ENCODE measurements at regions not wholly inside any gene's neighbourhood (a gene's known extent, or its start where the extent isn't known, plus 50 kb on each side); places are given as distances from the start of the nearest gene placed in this dataset.

DNA sequence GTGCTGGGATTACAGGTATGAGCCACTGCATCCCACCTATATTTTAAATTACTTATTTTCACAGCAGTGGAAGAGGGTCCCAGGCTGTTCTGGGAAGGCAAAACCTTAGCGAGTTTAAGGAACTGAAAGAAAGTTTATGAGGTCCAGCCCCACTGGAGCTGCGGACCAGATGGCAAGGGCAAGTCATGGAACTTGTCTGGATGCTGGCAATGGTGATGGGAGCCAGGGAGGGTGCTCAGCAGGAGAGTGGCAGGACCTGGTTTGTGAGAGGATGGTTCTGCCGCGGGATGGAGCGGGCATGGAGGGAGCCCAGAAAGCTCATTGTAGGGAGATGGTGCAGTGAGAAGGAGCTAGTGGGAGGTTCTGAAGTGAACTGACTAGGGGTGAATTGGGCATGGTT is 50.6 kb upstream of the SLC45A1 start:
- intact Hi-C loops (cut with micrococcal nuclease), result no loop called here

DNA sequence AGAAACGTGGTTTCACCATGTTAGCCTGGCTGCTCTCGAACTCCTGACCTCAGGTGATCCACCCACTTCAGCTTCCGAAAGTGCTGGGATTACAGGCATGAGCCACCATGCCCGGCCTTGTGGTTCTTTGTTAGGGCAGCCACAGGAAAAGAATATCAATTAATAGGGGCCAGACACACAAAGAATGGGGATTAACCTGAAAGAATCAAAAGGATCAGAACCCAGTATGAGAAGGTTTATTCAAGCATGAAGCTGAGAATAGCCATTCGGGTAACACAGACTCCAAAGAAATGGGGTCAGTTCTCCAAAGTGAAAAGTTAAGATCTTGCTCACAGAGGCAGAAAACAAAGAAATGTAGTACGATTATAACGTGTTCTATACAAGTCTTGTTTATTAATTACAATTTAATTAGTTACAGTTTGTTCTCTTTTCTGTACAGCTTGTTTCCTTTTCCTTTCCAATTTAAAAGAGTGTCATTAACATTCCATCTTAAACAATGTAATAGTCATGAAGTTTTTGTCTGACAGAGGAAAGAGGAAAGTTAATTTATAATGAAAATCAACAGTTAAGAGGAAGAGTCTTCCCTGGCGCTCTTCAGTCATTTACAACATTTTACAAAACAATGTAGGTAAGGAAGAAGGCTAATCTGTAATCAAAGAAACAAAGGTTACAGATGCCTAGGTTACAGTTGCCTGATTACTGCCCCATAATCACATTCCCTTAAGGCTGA is 51.3 kb upstream of the SLC45A1 start:
- intact Hi-C loops (cut with micrococcal nuclease), result no loop called here

GRCh38 chr1:8263791-8264190 is 54.1 kb upstream of the SLC45A1 start:
- intact Hi-C loops (cut with micrococcal nuclease), result no loop called here

GRCh38 chr1:8261398-8261762 is 56.5 kb upstream of the SLC45A1 start:
- intact Hi-C loops (cut with micrococcal nuclease), result no loop called here

- intact Hi-C loops (cut with micrococcal nuclease), result no loop called here
These were observed 58.2 kb upstream of the SLC45A1 start for GRCh38 chr1:8259498-8260290.

DNA sequence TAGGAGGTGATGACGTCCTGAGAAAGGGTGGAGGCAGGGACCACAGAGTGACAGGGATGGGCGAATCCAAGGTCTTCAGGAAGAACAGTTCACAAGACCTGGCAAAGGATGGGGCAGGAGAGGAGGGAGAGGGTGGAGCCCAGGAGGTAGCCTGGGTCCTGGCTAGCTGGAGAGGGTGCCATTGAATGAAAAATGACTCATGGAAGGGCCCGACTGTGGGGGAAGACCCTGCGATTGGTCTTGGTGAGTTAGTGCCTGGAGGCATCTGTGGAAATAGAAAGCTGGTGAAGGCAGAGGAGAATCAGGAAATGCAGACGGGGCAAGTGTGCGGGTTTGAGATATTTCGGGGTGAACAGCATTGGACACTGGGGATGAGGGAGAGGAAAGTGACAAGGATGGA is 60.3 kb upstream of the SLC45A1 start:
- intact Hi-C loops (cut with micrococcal nuclease), result no loop called here

DNA sequence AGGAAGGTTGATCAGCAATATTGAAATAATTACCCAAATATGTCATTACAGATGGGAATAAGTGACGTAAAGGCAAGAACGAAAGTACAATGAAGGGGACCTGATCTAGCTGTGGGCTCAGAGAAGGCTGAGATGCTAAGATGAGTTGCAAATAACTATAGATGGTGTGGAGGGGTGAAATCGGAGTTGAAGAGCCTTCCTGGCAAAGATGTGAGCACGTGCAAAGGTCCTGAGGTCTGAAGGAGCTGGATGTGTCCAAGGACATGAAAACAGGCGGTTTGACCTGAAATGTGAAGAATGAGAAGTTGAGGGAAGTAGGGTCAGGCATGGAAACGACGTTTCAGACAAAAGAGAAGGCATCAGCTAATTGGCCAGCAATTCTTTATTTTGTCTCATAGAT is 61.6 kb upstream of the SLC45A1 start:
- intact Hi-C loops (cut with micrococcal nuclease), result no loop called here

- intact Hi-C loops (cut with micrococcal nuclease), result no loop called here
These were observed 62.2 kb upstream of the SLC45A1 start for GRCh38 chr1:8255712-8256111.

DNA sequence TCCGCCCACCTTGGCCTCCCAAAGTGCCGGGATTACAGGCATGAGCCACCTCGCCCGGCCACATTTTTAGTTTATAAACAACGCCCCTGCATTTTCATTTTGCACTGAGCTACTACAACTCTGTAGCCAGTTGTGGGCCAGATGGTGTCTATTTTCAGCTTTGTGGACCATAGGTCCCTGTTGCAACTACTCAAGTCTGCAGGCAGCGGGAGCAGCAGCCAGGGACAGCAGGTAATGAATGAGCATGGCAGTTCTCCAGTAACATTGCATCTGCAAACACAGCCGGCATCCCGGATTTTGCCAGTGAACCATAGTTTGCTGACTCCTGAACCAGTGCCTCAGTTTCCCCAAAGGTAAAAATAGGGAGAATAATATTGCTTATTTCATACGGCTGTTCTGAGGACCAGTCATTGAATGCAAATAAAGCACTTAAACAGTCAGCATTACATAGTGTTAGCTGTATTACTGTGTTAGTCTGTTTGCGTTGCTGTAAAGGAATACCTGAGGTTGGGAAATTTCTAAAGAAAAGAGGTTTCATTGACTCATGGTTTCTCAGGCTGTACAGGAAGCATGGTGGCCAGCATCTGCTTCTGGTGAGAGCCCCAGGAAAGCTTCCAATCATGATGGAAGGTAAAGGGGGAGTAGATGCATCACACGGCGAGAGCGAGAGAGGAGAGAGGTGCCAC is 65.5 kb upstream of the SLC45A1 start:
- intact Hi-C loops (cut with micrococcal nuclease), result no loop called here

GRCh38 chr1:8251635-8252034 is 66.3 kb upstream of the SLC45A1 start:
- intact Hi-C loops (cut with micrococcal nuclease), result no loop called here

DNA sequence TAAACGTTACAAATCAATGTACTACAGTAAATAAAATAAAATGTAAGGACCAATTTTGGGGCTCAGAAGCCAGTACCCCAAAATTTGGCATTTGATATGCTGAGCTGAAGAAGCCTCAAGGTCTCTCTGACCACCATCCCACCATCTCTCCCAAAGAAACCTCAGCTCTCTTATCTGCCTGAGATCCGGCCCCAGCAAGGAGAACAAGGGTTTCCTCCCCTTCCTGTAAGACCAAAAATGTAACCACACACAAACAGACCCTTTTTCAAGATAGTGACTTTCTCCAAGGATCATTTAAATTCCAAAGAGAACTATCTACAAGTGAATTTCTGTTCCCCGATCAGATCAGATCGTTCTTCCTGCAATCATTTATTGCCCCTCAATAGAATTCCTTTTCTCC is 68.1 kb upstream of the SLC45A1 start:
- intact Hi-C loops (cut with micrococcal nuclease), result no loop called here

DNA sequence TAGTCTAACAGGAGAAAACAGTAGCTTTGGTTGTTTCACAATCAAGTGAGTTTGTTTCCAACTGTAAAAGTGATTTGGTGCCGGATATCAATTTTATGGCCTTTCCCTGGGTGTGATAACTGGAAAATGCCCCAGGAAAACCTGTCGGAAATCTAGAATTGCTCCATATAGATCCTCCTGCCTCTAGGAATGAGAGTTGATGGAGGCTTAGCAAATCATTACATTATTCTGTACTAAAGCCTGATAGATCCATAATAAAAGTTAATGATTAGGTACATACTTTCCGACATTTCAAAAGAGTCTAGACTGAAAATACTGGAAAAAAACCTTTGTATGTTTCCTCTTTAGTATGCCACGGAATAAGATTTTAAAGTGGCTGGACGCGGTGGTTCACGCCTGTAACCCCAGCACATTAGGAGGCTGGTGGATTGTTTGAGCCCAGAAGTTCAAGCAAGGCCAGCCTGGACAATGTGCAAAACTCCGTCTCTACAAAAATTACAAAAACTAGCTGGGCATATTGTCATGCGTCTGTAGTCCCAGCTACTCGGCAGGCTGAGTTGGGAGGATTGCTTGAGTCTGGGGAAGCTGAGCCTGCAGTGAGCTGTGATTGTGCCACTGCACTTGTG is 70.0 kb upstream of the SLC45A1 start:
- intact Hi-C loops (cut with micrococcal nuclease), result no loop called here

GRCh38 chr1:8244304-8244703 is 73.6 kb upstream of the SLC45A1 start:
- intact Hi-C loops (cut with micrococcal nuclease), result no loop called here

GRCh38 chr1:8242498-8242897 is 75.4 kb upstream of the SLC45A1 start:
- intact Hi-C loops (cut with micrococcal nuclease), result no loop called here

DNA sequence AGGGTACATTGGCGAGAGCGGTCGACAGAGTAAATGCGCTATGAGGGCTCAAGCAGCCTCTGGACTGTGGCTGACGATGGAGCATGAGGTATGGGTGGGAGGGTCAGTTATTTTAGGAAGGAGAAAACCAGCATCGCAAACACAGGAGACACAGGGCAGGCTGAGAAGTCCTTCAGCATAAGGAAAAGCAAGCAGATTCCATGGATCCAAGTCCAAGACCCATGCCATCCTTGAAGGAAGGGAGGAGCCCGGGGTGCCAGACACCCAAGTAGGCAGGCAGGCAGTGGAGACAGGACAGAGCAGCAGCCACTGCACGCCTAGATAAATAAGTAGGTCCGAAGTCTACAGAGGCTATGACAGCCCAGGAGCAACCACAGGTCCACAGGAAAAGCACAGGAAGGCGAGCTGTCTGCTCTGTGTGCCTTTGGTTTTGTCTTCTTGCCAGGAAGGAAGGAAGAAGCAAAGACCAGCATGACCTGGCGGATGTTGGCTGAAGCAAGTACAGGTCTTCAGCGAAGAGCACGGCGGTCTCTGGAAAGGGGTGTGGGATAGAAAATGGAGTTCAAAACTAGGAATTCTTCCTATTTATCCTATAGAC is 76.4 kb upstream of the SLC45A1 start:
- intact Hi-C loops (cut with micrococcal nuclease), result no loop called here

DNA sequence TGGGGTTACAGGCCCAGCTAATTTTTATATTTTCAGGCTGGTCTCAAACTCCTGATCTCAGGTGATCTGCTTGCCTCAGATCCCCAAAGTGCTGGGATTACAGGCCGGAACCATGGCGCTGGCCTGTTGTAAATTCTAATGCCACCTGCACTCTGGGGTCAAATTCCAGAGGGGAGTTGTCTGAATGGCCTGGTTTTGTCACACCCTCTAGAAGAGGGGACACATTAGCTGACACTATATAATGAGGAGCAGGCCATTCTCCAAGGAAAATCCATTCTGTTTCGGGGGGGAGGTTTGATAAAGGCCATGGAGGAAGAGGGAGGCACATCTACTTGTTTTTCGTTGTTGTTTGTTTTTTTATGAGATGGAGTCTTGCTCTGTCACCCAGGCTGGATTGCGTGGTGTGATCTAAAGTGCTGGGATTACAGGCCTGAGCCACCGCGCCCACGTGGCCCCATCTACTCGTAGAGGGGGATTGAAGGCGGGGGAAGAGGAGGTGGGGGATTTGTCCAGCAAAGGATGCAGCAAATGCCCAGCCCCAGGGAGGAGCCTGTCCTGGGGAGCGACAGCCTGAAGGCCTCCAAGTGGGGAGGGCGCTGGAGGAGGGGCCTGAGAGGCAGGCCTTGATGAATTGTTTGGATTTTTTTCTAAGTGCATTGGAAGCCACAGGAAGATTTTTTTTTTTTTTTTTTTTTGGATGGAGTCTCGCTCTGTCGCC is 78.4 kb upstream of the SLC45A1 start:
- intact Hi-C loops (cut with micrococcal nuclease), result loop anchor here (1.0 kb wide), 1 partner anchor 224 kb away; no protein-coding TSS in a partner anchor

- intact Hi-C loops (cut with micrococcal nuclease), result loop anchor here (1.0 kb wide), 1 partner anchor 224 kb away; no protein-coding TSS in a partner anchor
These were observed 78.9 kb upstream of the SLC45A1 start for GRCh38 chr1:8239039-8239305.

DNA sequence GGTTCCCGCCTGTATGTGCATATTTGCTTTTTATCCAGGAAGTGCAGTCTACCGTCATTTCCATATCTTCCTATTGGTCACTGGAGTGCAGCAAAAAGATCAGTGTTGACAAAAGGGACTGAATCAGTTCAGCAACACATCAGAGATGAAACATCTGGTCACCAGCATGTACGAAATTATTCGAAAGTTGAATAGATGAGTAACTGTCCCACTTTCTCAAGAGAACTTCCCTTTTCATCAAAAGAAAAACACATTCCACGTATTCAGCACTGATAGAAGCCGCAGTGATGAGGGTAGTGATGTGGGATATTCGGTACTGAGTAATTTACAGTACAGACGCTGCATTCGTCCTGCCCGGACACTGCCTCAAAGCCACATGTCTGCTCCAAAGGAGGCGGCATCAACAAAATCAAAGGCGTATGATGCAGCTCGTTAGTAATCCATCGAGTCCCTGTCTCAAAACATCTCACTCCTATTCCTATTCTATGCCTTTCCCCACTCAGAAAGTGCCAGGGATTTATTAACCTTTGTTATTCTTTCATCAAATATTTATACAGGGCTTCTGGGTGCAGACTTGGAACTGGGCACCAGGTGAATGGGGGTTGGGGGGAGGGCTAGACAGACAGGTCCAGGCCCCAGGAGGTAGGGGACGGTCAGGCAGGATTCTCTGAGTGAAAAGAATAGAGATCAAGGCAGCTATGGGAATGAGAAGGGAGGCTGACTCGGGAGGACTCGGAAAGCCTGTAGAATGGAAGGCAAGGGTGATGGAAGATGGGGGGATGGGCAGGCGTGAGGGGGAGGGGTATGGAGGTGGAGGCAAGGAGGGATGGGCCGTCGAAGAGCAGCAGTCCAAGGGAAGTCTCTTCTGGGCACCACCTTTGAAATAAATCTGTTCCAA is 79.5 kb upstream of the SLC45A1 start:
- intact Hi-C loops (cut with micrococcal nuclease), result loop anchor here (1.0 kb wide), 1 partner anchor 223 kb away; no protein-coding TSS in a partner anchor

DNA sequence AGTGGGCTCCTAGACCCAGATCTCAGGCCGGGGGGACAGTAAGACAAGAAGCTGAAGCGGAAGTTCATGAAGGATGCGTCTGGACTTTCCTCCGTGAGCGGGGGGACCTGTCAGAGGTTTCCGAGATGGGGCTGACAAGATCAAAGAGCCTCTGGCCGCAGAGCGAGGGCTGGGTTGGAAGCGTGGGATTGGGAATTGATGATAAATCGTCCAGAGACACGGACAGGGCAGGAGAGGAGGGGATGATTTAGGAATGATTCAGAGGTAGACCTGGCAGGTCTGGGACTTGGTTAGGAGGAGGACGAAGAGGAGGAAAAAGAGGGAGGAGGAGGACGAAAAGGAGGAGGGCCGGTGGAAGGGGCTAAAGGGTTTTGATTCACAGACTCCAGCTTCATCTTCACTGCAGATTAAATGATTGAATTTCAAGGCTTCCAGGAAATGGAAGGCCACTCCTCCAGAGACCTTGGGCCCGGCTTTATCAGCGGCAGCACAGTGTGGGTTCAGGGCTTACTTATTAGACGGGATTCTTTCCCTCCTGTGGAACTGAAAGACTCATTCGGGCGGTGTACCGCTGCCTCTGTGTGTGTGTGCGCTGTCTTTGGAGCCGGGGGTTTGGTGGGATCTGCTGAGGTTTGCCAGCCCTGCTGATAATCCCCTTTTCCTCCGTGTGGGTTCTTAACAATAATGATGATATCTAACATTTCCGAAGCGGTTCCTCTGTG is 85.7 kb upstream of the SLC45A1 start:
- intact Hi-C loops (cut with micrococcal nuclease), result no loop called here

Data from T-helper 1 cell treated with Interleukin-12 subunit alpha and Interleukin-12 subunit beta and Interleukin-4 antibody, amounts not matched to agents 30 ng/mL and 1 ng/mL, for 36 hours (primary cell).